ENCODE measurements at regions not wholly inside any gene's neighbourhood (a gene's known extent, or its start where the extent isn't known, plus 50 kb on each side); places are given as distances from the start of the nearest gene placed in this dataset.

DNA sequence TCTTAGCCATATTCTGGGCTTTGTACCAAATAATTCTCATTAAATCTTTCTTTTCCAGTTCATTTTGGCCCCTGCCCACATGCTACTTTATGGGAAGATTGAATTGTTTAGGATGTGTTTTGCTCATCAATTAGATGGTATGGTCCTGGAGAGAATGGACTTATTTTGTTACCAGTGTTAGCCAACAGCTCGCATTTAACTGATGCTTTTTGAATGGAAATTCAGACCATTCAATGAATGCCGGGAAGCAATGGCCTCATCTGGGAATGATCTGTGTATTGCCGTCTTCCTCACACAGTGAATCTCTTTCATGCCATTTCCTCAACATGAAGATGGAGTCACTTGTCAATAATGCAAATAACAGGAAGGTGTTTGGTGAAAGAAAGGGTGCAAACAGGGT lies 370.6 kb upstream of the PIK3R1 start:
- TF ChIP-seq CTCF (IDR thresholded peaks at IDR 0.05; ENCODE audit: low read depth, low read length, missing input control) (no peak), RAD21 (IDR thresholded peaks at IDR 0.05) (no peak), JUND (IDR thresholded peaks at IDR 0.05) (no peak), YY1 (IDR thresholded peaks at IDR 0.05) (no peak), FOXA1 (IDR thresholded peaks at IDR 0.05) (no peak), EGR1 (IDR thresholded peaks at IDR 0.05; ENCODE audit: low read depth in 2 of 2) (no peak)
- TF ChIP-seq, protein P1, sequence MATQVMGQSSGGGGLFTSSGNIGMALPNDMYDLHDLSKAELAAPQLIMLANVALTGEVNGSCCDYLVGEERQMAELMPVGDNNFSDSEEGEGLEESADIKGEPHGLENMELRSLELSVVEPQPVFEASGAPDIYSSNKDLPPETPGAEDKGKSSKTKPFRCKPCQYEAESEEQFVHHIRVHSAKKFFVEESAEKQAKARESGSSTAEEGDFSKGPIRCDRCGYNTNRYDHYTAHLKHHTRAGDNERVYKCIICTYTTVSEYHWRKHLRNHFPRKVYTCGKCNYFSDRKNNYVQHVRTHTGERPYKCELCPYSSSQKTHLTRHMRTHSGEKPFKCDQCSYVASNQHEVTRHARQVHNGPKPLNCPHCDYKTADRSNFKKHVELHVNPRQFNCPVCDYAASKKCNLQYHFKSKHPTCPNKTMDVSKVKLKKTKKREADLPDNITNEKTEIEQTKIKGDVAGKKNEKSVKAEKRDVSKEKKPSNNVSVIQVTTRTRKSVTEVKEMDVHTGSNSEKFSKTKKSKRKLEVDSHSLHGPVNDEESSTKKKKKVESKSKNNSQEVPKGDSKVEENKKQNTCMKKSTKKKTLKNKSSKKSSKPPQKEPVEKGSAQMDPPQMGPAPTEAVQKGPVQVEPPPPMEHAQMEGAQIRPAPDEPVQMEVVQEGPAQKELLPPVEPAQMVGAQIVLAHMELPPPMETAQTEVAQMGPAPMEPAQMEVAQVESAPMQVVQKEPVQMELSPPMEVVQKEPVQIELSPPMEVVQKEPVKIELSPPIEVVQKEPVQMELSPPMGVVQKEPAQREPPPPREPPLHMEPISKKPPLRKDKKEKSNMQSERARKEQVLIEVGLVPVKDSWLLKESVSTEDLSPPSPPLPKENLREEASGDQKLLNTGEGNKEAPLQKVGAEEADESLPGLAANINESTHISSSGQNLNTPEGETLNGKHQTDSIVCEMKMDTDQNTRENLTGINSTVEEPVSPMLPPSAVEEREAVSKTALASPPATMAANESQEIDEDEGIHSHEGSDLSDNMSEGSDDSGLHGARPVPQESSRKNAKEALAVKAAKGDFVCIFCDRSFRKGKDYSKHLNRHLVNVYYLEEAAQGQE (IDR thresholded peaks at IDR 0.05): no peak
- TF ChIP-seq, protein P2, sequence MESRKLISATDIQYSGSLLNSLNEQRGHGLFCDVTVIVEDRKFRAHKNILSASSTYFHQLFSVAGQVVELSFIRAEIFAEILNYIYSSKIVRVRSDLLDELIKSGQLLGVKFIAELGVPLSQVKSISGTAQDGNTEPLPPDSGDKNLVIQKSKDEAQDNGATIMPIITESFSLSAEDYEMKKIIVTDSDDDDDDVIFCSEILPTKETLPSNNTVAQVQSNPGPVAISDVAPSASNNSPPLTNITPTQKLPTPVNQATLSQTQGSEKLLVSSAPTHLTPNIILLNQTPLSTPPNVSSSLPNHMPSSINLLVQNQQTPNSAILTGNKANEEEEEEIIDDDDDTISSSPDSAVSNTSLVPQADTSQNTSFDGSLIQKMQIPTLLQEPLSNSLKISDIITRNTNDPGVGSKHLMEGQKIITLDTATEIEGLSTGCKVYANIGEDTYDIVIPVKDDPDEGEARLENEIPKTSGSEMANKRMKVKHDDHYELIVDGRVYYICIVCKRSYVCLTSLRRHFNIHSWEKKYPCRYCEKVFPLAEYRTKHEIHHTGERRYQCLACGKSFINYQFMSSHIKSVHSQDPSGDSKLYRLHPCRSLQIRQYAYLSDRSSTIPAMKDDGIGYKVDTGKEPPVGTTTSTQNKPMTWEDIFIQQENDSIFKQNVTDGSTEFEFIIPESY (IDR thresholded peaks at IDR 0.05): no peak

All from liver (tissue), 3 donors.